Upper lobe of right lung (tissue), 1 donor: ENCODE measurements at regions not wholly inside any gene's neighbourhood (a gene's known extent, or its start where the extent isn't known, plus 50 kb on each side); places are given as distances from the start of the nearest gene placed in this dataset.
"Not testable (repeated sequence)": the region's sequence is repeated elsewhere in the genome, so short reads cannot be mapped to it uniquely, and the experiment has no call there.

Experiments
- ATAC-seq: fragments of 200-7000 bp; cut with Tn5 transposase; one replicate; pipeline ENCODE4 v1.9.1; 2020; ENCODE audit warnings: mild to moderate bottlenecking, moderate library complexity
- DNase-seq: peaks from one replicate; pipeline ENCODE4 v3.0.0-alpha.2; 2020
- H3K27ac ChIP-seq: fragments of 200-600 bp; one replicate; pipeline ENCODE4 v1.8.0; 2022
- H3K27me3 ChIP-seq: fragments of 200-600 bp; one replicate; pipeline ENCODE4 v1.8.0; 2022; ENCODE audit warnings: mild to moderate bottlenecking
- H3K36me3 ChIP-seq: fragments of 200-600 bp; one replicate; pipeline ENCODE4 v1.8.0; 2022
- H3K4me1 ChIP-seq: fragments of 200-600 bp; one replicate; pipeline ENCODE4 v1.8.0; 2022
- H3K4me3 ChIP-seq: fragments of 200-600 bp; one replicate; pipeline ENCODE4 v1.8.0; 2022; ENCODE audit warnings: mild to moderate bottlenecking
- H3K9me3 ChIP-seq: fragments of 200-600 bp; one replicate; pipeline ENCODE4 v1.8.0; 2022
- intact Hi-C: fragments of 100-400 bp; cut with DNase I; formaldehyde crosslinking; loops from one replicate; pipeline ENCODE4 v1.11.0; 2022
- TF ChIP-seq, protein P1 (sequence below): fragments of 200-600 bp; IDR thresholded peaks from one replicate; pipeline ENCODE4 v1.8.0; 2022; ENCODE audit warnings: antibody characterized with exemption
- donor health status: DM: no; HTN: yes; CAD: no; lungs with severe emphysema.

DNA sequence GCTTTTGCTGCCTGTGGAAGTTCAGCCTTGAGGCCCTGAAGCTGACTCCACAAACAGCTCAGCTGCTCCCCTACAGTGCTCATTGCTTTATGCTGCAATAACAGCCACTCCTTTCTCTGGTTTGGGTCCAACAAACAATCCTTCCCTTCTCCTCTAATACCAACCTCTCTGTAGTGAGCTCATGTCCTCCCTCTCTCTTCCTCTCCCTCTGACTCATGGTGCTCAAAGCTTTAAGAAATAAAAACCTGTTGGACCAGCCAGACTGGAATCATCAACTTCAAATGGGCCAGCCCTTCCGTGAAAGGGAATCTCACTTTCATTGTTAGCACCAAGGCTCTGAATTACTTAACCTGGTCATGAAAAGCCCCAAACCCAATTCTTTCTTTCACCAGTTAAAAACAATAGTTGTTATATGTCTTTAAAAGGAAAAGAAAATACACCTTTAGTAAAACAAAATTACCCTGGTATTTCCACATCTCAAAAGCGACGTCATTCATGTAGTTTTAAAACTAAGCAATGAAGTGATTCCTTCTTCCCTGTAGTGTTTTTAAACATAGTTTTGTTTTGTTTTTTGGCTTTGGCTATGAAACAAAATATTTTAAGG is 126.4 kb downstream of the DUSP6 start:
- no peaks in the 10 kb centered on the region for H3K9me3 ChIP-seq
- peaks cover 11% of the 10 kb centered on the region for H3K4me1 ChIP-seq
- no peaks in the 10 kb centered on the region for H3K27me3 ChIP-seq
- peak overlapping the region; percentile 64 for H3K27ac ChIP-seq
- intact Hi-C loops = no loop called here
- TF ChIP-seq, protein P1, sequence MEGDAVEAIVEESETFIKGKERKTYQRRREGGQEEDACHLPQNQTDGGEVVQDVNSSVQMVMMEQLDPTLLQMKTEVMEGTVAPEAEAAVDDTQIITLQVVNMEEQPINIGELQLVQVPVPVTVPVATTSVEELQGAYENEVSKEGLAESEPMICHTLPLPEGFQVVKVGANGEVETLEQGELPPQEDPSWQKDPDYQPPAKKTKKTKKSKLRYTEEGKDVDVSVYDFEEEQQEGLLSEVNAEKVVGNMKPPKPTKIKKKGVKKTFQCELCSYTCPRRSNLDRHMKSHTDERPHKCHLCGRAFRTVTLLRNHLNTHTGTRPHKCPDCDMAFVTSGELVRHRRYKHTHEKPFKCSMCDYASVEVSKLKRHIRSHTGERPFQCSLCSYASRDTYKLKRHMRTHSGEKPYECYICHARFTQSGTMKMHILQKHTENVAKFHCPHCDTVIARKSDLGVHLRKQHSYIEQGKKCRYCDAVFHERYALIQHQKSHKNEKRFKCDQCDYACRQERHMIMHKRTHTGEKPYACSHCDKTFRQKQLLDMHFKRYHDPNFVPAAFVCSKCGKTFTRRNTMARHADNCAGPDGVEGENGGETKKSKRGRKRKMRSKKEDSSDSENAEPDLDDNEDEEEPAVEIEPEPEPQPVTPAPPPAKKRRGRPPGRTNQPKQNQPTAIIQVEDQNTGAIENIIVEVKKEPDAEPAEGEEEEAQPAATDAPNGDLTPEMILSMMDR = no peak
- peak; percentile 95 for ATAC-seq
- H3K36me3 ChIP-seq = no peaks in the 10 kb centered on the region
- no peak overlapping the region for H3K4me3 ChIP-seq
- no peak for DNase-seq

- Histone ChIP-seq H3K27ac (peak overlapping the region; percentile 64), H3K27me3 (no peaks in the 10 kb centered on the region), H3K4me1 (peaks cover 11% of the 10 kb centered on the region), H3K9me3 (no peaks in the 10 kb centered on the region), H3K4me3 (no peak overlapping the region), H3K36me3 (no peaks in the 10 kb centered on the region)
- TF ChIP-seq, protein P1 = no peak
- intact Hi-C loops = no loop called here
- ATAC-seq (peak; percentile 80), DNase-seq (peak; percentile 69)
Measured at GRCh38 chr12:89225401-89225800, 126.9 kb downstream of the DUSP6 start.

GRCh38 chr12:89222580-89222979 is 129.7 kb downstream of the DUSP6 start:
- H3K36me3 ChIP-seq, H3K9me3 ChIP-seq, ATAC-seq, H3K27ac ChIP-seq, DNase-seq, H3K27me3 ChIP-seq, intact Hi-C loops, H3K4me3 ChIP-seq: not testable (repeated sequence)
- H3K4me1 ChIP-seq = peaks cover 11% of the 10 kb centered on the region

- Histone ChIP-seq H3K9me3 (no peaks in the 10 kb centered on the region), H3K4me1 (peaks cover 2% of the 10 kb centered on the region), H3K4me3 (no peak overlapping the region), H3K27me3 (no peaks in the 10 kb centered on the region), H3K36me3 (no peaks in the 10 kb centered on the region), H3K27ac (no peak overlapping the region)
- DNase-seq (no peak), ATAC-seq (no peak)
- TF ChIP-seq, protein P1 = no peak
- intact Hi-C loops = no loop called here
Measured at GRCh38 chr12:89217472-89217871, 134.8 kb downstream of the DUSP6 start.

DNA sequence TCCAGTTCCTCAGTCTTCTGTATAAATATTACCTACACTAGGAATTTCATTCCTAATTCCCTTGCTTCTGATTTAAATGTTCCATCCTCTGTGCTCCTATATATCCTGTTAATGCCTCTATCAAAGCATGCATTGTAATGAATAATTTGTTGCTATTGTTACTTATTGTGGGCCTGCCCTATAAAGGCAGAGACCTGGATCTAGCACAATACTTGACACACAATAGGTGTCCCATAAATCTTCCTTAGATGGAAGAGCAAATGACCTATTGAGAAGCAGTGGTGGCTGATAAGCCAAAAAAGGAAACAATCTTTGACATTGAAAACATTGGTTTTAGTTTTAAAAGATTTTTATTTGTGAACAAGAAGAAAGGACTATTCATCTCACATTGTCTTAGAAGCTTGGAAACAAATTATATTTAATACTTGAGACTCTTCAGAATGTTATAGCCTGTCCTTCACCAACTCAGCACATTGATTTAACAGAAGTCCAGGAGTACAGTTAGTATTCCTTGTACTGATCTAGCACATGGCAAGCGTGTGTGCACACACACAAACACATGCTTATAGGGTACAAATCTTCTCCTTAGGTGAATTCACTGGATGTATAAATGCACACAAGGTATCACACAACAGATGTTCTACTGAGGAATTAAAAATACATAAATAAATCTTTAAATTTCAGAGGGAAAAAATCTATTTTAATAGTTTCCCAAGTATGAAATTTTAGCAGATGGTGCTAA is 135.9 kb downstream of the DUSP6 start:
- no peaks in the 10 kb centered on the region for H3K36me3 ChIP-seq
- DNase-seq = no peak
- peaks cover 8% of the 10 kb centered on the region for H3K4me1 ChIP-seq
- no peaks in the 10 kb centered on the region for H3K9me3 ChIP-seq
- intact Hi-C loops = no loop called here
- TF ChIP-seq, protein P1 = no peak
- no peak overlapping the region for H3K4me3 ChIP-seq
- H3K27ac ChIP-seq = no peak overlapping the region
- ATAC-seq = no peak
- no peaks in the 10 kb centered on the region for H3K27me3 ChIP-seq

- ATAC-seq (no peak), DNase-seq (no peak)
- TF ChIP-seq, protein P1 = no peak
- no peaks in the 10 kb centered on the region for H3K36me3 ChIP-seq
- H3K9me3 ChIP-seq = no peaks in the 10 kb centered on the region
- H3K4me3 ChIP-seq = no peak overlapping the region
- H3K27ac ChIP-seq = no peak overlapping the region
- no peaks in the 10 kb centered on the region for H3K27me3 ChIP-seq
- H3K4me1 ChIP-seq = peaks cover 8% of the 10 kb centered on the region
- intact Hi-C loops = no loop called here
Measured at GRCh38 chr12:89215196-89215595, 137.1 kb downstream of the DUSP6 start.
